Gastrocnemius medialis (tissue), 4 donors: ENCODE measurements at regions not wholly inside any gene's neighbourhood (a gene's known extent, or its start where the extent isn't known, plus 50 kb on each side); places are given as distances from the start of the nearest gene placed in this dataset.

ENCODE experiments used
- CTCF ChIP-seq, 5 experiments: fragments of 450-650 bp in 3 of 5; fragments of 200-600 bp in 2 of 5; sonication (generic) in 2 of 5; IDR thresholded peaks in 4 of 5; conservative IDR thresholded peaks in 1 of 5; 1 replicate in 4 of 5; 2 replicates in 1 of 5; pipeline ENCODE4 v1.5.1; 2016 to 2019; ENCODE audit warnings: antibody characterized with exemption in 5 of 5, mild to moderate bottlenecking in 3 of 5, moderate library complexity in 3 of 5
- POLR2A ChIP-seq, 2 donors: fragments of 450-650 bp; IDR thresholded peaks; one replicate each; pipeline ENCODE4 v1.6.1; 2017; ENCODE audit warnings: antibody characterized with exemption in 2 of 2, mild to moderate bottlenecking in 2 of 2, moderate library complexity in 2 of 2

GRCh38 chrX:63529961-63530360 is 178.8 kb upstream of the SPIN4 start:
- no peak for TF ChIP-seq CTCF (IDR thresholded peaks at IDR 0.05 in 4 of 5, conservative IDR thresholded peaks at IDR 0.05 in 1 of 5)
- TF ChIP-seq POLR2A (IDR thresholded peaks at IDR 0.05): no peak
